ENCODE measurements at regions not wholly inside any gene's neighbourhood (a gene's known extent, or its start where the extent isn't known, plus 50 kb on each side); places are given as distances from the start of the nearest gene placed in this dataset.

DNA sequence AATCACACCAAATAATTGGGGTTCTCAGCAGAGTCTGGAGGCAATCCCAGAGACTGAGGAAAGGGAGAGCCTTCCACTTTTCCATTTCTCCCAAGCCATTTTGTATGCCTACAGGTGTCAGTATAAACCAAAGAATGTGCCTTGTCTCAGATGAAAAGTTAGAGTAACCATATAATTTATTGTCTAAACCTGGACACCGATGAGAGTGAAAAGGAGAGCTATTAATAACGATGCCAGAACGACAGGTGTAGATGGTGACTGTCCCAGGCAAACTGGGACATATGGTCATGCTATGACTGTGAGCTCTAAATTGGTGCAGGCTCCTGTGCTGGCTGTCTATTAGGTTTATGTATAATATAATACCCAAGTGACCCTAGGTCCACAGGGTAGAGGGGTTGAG is 219.6 kb downstream of the ARHGAP12 start:
- DNase-seq, result no peak

- no peak for DNase-seq
Measured at GRCh38 chr10:31708474-31708873, 220.2 kb downstream of the ARHGAP12 start.

DNA sequence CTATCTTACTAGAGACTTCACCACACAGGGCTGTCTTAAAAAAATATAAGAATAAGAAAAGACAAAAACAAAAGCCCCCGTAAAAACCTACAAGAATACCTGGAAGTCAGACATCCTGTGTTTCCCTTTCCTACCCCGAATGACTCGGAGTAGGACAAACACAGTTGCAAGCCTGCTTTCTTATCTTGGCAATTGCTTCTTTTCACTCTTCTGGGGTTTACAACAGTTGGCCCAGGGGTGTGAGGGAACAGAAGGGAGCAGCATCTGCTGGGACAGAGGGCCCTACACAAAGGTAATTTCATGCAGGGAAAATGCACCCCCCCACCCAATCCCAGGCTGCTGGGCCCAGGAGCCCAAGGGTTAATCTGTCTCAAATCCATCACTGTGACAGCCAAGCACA is 220.6 kb downstream of the ARHGAP12 start:
- no peak for DNase-seq

- DNase-seq, result peak; percentile 87
Measured at GRCh38 chr10:31707093-31708039, 221.3 kb downstream of the ARHGAP12 start.

GRCh38 chr10:31706464-31707092 is 222.1 kb downstream of the ARHGAP12 start:
- no peak for DNase-seq

DNA sequence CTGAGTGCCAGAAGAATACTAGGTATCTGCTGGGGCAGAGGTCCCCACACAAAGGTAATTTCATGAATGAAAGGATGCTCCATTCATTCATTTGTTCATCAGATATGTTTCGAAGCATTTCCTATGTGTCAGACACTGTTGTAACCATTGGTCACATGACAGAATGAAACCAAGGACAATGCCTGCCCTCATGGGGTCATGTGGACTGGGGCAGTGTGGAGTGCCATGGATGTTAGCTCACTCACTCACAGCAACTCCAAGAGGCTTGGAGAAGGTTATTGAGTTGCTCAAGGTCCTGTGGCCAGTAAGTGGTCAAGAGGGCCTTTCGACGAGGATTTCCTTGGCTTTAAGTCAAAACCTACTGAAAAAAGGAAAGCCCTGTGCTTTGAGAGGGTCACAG is 223.5 kb downstream of the ARHGAP12 start:
- no peak for DNase-seq

- DNase-seq, result no peak
Measured at GRCh38 chr10:31704195-31704594, 224.4 kb downstream of the ARHGAP12 start.

GRCh38 chr10:31702954-31703353 is 225.7 kb downstream of the ARHGAP12 start:
- DNase-seq, result no peak

DNA sequence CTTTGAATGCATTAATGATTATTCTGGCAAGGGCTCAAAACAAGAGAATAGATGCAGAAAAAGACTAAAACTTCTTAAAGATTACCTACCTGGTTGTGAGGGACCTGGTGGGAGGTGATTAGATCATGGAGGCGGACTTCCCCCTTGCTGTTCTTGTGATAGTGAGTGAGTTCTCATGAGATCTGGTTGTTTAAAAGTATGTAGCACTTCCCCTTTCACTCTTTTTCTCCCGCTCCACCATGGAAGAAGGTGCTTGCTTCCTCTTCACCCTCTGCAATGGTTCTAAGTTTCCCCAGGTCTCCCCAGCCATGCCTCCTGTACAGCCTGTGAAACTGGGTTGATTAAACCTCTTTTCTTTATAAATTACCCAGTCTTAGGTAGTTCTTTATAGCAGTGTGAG is 226.6 kb downstream of the ARHGAP12 start:
- no peak for DNase-seq

- DNase-seq, result no peak
Measured at GRCh38 chr10:31701546-31701945, 227.1 kb downstream of the ARHGAP12 start.

- DNase-seq, result no peak
Measured at GRCh38 chr10:31700181-31700611, 228.4 kb downstream of the ARHGAP12 start.

GRCh38 chr10:31698181-31698830 is 230.3 kb downstream of the ARHGAP12 start:
- no peak for DNase-seq

- DNase-seq, result no peak
Measured at GRCh38 chr10:31697271-31698180, 231.1 kb downstream of the ARHGAP12 start.

- DNase-seq, result no peak
Measured at GRCh38 chr10:31694929-31695837, 233.4 kb downstream of the ARHGAP12 start.

DNA sequence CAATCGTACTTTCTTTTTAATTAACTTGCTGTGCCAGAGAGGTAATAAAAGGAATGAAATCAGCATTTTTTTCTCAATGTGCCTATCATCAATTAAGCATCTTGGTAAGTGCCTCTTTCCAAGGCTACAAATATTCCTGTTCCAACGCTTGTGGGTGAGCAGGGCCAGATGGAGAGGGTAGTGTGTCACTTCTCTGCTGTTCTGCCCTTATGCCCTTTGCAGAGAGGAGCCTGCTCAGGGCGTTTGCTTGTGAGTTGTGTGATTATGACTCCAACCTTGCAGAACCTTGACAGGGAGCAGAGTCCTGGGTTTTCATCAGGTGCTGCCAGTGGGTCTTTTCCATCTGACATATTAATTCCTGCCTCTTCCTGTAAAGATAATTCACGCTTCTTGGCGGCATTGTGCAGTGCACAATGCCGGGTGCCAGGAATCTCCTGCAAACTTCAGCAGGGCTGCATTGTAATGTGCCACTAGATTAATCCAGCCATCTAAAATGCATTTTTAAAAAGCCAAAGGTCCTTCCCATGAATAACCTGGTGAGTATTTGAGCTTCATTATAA is 234.4 kb downstream of the ARHGAP12 start:
- no peak for DNase-seq

DNA sequence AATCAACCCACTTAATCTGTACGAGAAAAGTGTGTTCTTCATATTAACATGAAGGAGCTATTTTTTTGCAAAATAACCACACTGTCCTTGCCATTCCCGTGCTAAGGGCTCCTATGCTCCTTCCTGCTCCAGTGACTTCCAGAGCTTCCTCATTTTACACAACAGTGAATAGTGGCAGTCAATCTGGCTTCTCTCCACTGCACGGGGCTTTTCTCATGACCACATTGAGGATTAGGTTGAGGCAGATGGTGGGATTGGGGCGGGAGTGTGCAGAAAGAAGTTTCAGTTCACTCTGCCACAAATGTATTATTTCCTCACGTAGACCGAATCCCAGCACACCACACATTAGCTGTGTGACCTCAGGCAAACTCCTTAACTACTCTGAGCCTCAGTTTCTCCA is 235.1 kb downstream of the ARHGAP12 start:
- DNase-seq, result no peak

- DNase-seq, result no peak
Measured at GRCh38 chr10:31689233-31689632, 239.4 kb downstream of the ARHGAP12 start.

- DNase-seq, result no peak
Measured at GRCh38 chr10:31687663-31688482, 240.8 kb downstream of the ARHGAP12 start.

GRCh38 chr10:31686599-31686998 is 242.0 kb downstream of the ARHGAP12 start:
- no peak for DNase-seq

DNA sequence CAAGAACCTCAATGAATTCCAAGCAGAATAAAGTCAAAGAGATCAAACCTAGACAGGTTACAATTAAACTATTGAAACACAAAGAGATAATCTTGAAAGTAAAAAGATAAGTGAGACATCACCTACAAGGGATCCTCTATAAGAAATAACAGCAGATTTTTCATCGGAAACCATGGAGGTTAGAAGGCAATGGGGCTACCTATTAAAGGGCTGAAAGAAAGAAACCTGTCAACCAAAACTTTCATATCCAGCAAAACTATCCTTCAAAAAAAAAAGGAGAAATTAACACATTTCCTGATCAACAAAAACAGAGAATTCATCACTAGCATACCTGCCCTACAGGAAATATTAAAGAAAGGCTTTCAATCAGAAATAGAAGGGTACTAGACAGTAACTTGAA is 244.9 kb downstream of the ARHGAP12 start:
- no peak for DNase-seq
